ENCODE measurements at regions not wholly inside any gene's neighbourhood (a gene's known extent, or its start where the extent isn't known, plus 50 kb on each side); places are given as distances from the start of the nearest gene placed in this dataset.

- no peaks in the 10 kb centered on the region for H3K9me3 Mint-ChIP-seq (ENCODE audit: unreplicated experiment)
- no peak for TF ChIP-seq CTCF (IDR thresholded peaks at IDR 0.05; ENCODE audit: unreplicated experiment)
- DNase-seq (ENCODE audit: low spot score), result no peak
- no peaks in the 10 kb centered on the region for H3K4me1 Mint-ChIP-seq (ENCODE audit: unreplicated experiment)
- no peak overlapping the region for H3K4me3 Mint-ChIP-seq (ENCODE audit: unreplicated experiment)
- no peaks in the 10 kb centered on the region for H3K36me3 Mint-ChIP-seq (ENCODE audit: low read depth, unreplicated experiment)
- no peak overlapping the region for H3K27ac Mint-ChIP-seq (ENCODE audit: unreplicated experiment)
- no peaks in the 10 kb centered on the region for H3K27me3 Mint-ChIP-seq (ENCODE audit: unreplicated experiment)
These were observed 709.8 kb downstream of the EPM2A start for GRCh38 chr6:145025488-145025887.

- H3K27me3 Mint-ChIP-seq (ENCODE audit: unreplicated experiment), result no peaks in the 10 kb centered on the region
- no peak for DNase-seq (ENCODE audit: low spot score)
- no peak overlapping the region for H3K27ac Mint-ChIP-seq (ENCODE audit: unreplicated experiment)
- H3K36me3 Mint-ChIP-seq (ENCODE audit: low read depth, unreplicated experiment), result no peaks in the 10 kb centered on the region
- no peaks in the 10 kb centered on the region for H3K4me1 Mint-ChIP-seq (ENCODE audit: unreplicated experiment)
- TF ChIP-seq CTCF (IDR thresholded peaks at IDR 0.05; ENCODE audit: unreplicated experiment), result no peak
- H3K4me3 Mint-ChIP-seq (ENCODE audit: unreplicated experiment), result no peak overlapping the region
- no peaks in the 10 kb centered on the region for H3K9me3 Mint-ChIP-seq (ENCODE audit: unreplicated experiment)
These were observed 709.0 kb downstream of the EPM2A start for GRCh38 chr6:145026267-145026679.

- no peaks in the 10 kb centered on the region for H3K27me3 Mint-ChIP-seq (ENCODE audit: unreplicated experiment)
- no peaks in the 10 kb centered on the region for H3K4me1 Mint-ChIP-seq (ENCODE audit: unreplicated experiment)
- H3K36me3 Mint-ChIP-seq (ENCODE audit: low read depth, unreplicated experiment), result no peaks in the 10 kb centered on the region
- no peak for TF ChIP-seq CTCF (IDR thresholded peaks at IDR 0.05; ENCODE audit: unreplicated experiment)
- no peaks in the 10 kb centered on the region for H3K9me3 Mint-ChIP-seq (ENCODE audit: unreplicated experiment)
- peak; percentile 14 for DNase-seq (ENCODE audit: low spot score)
- no peak overlapping the region for H3K27ac Mint-ChIP-seq (ENCODE audit: unreplicated experiment)
- no peak overlapping the region for H3K4me3 Mint-ChIP-seq (ENCODE audit: unreplicated experiment)
These were observed 707.0 kb downstream of the EPM2A start for GRCh38 chr6:145028144-145028818.

- no peak for DNase-seq (ENCODE audit: low spot score)
- Mint-ChIP-seq H3K27ac (ENCODE audit: unreplicated experiment) (no peak overlapping the region), H3K9me3 (ENCODE audit: unreplicated experiment) (no peaks in the 10 kb centered on the region), H3K36me3 (ENCODE audit: low read depth, unreplicated experiment) (no peaks in the 10 kb centered on the region), H3K4me3 (ENCODE audit: unreplicated experiment) (no peak overlapping the region), H3K4me1 (ENCODE audit: unreplicated experiment) (no peaks in the 10 kb centered on the region), H3K27me3 (ENCODE audit: unreplicated experiment) (no peaks in the 10 kb centered on the region)
- TF ChIP-seq CTCF (IDR thresholded peaks at IDR 0.05; ENCODE audit: unreplicated experiment), result no peak
These were observed 704.3 kb downstream of the EPM2A start for GRCh38 chr6:145031001-145031400.

GRCh38 chr6:145031962-145032361 lies 703.4 kb downstream of the EPM2A start:
- Mint-ChIP-seq H3K4me1 (ENCODE audit: unreplicated experiment) (no peaks in the 10 kb centered on the region), H3K27me3 (ENCODE audit: unreplicated experiment) (no peaks in the 10 kb centered on the region), H3K36me3 (ENCODE audit: low read depth, unreplicated experiment) (no peaks in the 10 kb centered on the region), H3K27ac (ENCODE audit: unreplicated experiment) (no peak overlapping the region), H3K4me3 (ENCODE audit: unreplicated experiment) (no peak overlapping the region), H3K9me3 (ENCODE audit: unreplicated experiment) (no peaks in the 10 kb centered on the region)
- TF ChIP-seq CTCF (IDR thresholded peaks at IDR 0.05; ENCODE audit: unreplicated experiment), result no peak
- DNase-seq (ENCODE audit: low spot score), result no peak

All from endothelial cell (in vitro differentiated cells).